GM10248 (cell line): ENCODE measurements at regions not wholly inside any gene's neighbourhood (a gene's known extent, or its start where the extent isn't known, plus 50 kb on each side); places are given as distances from the start of the nearest gene placed in this dataset.

Experiments
- CTCF ChIA-PET: fragments of 300-600 bp; sonication (Branson Sonifier 250); formaldehyde crosslinking; extraction: SDS; loops from one replicate; lab custom pipeline; 2021; ENCODE audit warnings: antibody characterized with exemption; lab: Yijun Ruan, JAX
- POLR2A ChIA-PET: fragments of 350-650 bp; sonication (Branson Sonifier 250); formaldehyde crosslinking; extraction: SDS; loops from one replicate; lab custom pipeline; 2020; ENCODE audit warnings: antibody characterized with exemption; lab: Yijun Ruan, JAX
- DNase-seq: peaks from one replicate; pipeline ENCODE4 v3.0.0; 2012; ENCODE audit errors: extremely low spot score
- CTCF ChIP-seq: IDR thresholded peaks from 2 replicates; pipeline ENCODE4 v1.5.1; 2012; ENCODE audit warnings: mild to moderate bottlenecking, low read depth; ENCODE audit errors: extremely low read depth, missing control alignments, control extremely low read depth

- no peak for DNase-seq
- no peak for TF ChIP-seq CTCF
- ChIA-PET POLR2A (no interaction called here), CTCF (interaction anchor here (1.6 kb wide), 1 partner anchor 10 kb away, joined by 3 read pairs; no protein-coding TSS in a partner anchor)
Observed at GRCh38 chr5:12392246-12392645, 488.0 kb upstream of the CTNND2 start.

- no peak for DNase-seq
- ChIA-PET POLR2A (no interaction called here), CTCF (interaction anchor here (0.8 kb wide), 1 partner anchor 11 kb away, joined by 3 read pairs; no protein-coding TSS in a partner anchor)
- TF ChIP-seq CTCF, result no peak
Observed at GRCh38 chr5:12385095-12385494, 480.8 kb upstream of the CTNND2 start.

GRCh38 chr5:12384005-12384404 lies 479.8 kb upstream of the CTNND2 start:
- DNase-seq, result no peak
- CTCF ChIA-PET, result no interaction called here
- no peak for TF ChIP-seq CTCF
- POLR2A ChIA-PET, result no interaction called here

GRCh38 chr5:12367973-12368372 lies 463.7 kb upstream of the CTNND2 start:
- no peak for TF ChIP-seq CTCF
- DNase-seq, result no peak
- ChIA-PET POLR2A (no interaction called here), CTCF (interaction anchor here (1.0 kb wide), 1 partner anchor 9 kb away, joined by 5 read pairs; no protein-coding TSS in a partner anchor)

- CTCF ChIA-PET, result no interaction called here
- no peak for TF ChIP-seq CTCF
- POLR2A ChIA-PET, result no interaction called here
- DNase-seq, result no peak
Observed at GRCh38 chr5:12360218-12360617, 456.0 kb upstream of the CTNND2 start.

GRCh38 chr5:12358371-12359090 lies 454.3 kb upstream of the CTNND2 start:
- DNase-seq, result no peak
- no peak for TF ChIP-seq CTCF
- CTCF ChIA-PET, result no interaction called here
- POLR2A ChIA-PET, result no interaction called here
